Right lobe of liver (tissue), 4 donors: ENCODE measurements at regions not wholly inside any gene's neighbourhood (a gene's known extent, or its start where the extent isn't known, plus 50 kb on each side); places are given as distances from the start of the nearest gene placed in this dataset.
"Not testable (repeated sequence)": the region's sequence is repeated elsewhere in the genome, so short reads cannot be mapped to it uniquely, and the experiment has no call there.

Experiments
- POLR2A ChIP-seq: fragments of 450-650 bp; IDR thresholded peaks from one replicate; pipeline ENCODE4 v1.6.1; 2017; ENCODE audit warnings: antibody characterized with exemption, mild to moderate bottlenecking
- TF ChIP-seq, protein P1 (sequence below), 4 donors: fragments of 200-600 bp in 3 of 4; fragments of 450-650 bp in 1 of 4; IDR thresholded peaks; one replicate each; pipeline versions ENCODE4 v1.5.1 to v1.8.0; 2016 to 2022; ENCODE audit warnings: antibody characterized with exemption in 4 of 4, mild to moderate bottlenecking in 2 of 4
- donor health status: DM: no; HTN: no; CAD: no.
- donor health status: DM: no; HTN: no; CAD: no.
- donor health status: DM: no; HTN: yes; CAD: no.

- TF ChIP-seq, protein P1, sequence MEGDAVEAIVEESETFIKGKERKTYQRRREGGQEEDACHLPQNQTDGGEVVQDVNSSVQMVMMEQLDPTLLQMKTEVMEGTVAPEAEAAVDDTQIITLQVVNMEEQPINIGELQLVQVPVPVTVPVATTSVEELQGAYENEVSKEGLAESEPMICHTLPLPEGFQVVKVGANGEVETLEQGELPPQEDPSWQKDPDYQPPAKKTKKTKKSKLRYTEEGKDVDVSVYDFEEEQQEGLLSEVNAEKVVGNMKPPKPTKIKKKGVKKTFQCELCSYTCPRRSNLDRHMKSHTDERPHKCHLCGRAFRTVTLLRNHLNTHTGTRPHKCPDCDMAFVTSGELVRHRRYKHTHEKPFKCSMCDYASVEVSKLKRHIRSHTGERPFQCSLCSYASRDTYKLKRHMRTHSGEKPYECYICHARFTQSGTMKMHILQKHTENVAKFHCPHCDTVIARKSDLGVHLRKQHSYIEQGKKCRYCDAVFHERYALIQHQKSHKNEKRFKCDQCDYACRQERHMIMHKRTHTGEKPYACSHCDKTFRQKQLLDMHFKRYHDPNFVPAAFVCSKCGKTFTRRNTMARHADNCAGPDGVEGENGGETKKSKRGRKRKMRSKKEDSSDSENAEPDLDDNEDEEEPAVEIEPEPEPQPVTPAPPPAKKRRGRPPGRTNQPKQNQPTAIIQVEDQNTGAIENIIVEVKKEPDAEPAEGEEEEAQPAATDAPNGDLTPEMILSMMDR (IDR thresholded peaks at IDR 0.05): not testable (repeated sequence)
- TF ChIP-seq POLR2A: not testable (repeated sequence)
Measured at GRCh38 chr16:65356721-65357120, 234.9 kb upstream of the CDH11 start.
